A673 (cell line): ENCODE measurements at regions not wholly inside any gene's neighbourhood (a gene's known extent, or its start where the extent isn't known, plus 50 kb on each side); places are given as distances from the start of the nearest gene placed in this dataset.

Experiments used
- CTCF ChIP-seq: fragments of 300-800, 200-600 bp; sonication (generic); conservative IDR thresholded peaks from 2 replicates; pipeline ENCODE4 v1.5.1; 2017; ENCODE audit warnings: low read depth, mild to moderate bottlenecking, antibody characterized with exemption, low read length, moderate library complexity, mixed read lengths
- EZH2 ChIP-seq: fragments of 200-600 bp; sonication (generic); IDR thresholded peaks from 2 replicates; pipeline ENCODE4 v1.6.1; 2017; ENCODE audit warnings: borderline replicate concordance, low read depth, mild to moderate bottlenecking, mixed read lengths, antibody characterized with exemption, low read length; ENCODE audit not compliant: poor library complexity, severe bottlenecking

GRCh38 chr1:209309198-209309597 is 274.3 kb upstream of the CAMK1G start:
- no peak for TF ChIP-seq EZH2
- no peak for TF ChIP-seq CTCF
